ENCODE measurements at regions not wholly inside any gene's neighbourhood (a gene's known extent, or its start where the extent isn't known, plus 50 kb on each side); places are given as distances from the start of the nearest gene placed in this dataset.

DNA sequence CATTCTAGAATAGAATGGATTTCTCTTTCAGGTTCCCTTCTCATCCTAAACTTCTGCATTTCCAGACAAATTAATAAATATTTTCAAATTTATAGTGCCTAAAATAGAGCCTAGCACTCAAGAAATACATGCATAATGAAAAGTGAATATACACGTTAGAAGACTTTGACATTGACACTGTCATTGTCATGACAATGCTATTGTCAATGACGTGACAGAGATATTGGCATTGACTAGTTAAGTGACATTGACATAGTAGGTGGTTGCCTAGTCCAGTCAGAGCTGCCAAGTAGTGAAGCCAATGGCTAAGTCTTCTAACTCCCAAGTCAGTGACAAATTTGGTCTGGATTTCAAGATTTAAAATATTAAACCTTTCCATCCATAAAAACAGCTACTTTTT is 410.5 kb downstream of the LMO4 start:
- no peak for DNase-seq
- no peaks in the 10 kb centered on the region for H3K36me3 ChIP-seq
- intact Hi-C loops (cut with DNase I): no loop called here
- WGBS, 2 donors: 87 to 95% methylated on average over 2 of the region's 2 CpGs
- H3K9me3 ChIP-seq: no peaks in the 10 kb centered on the region
- no peak overlapping the region for H3K4me3 ChIP-seq
- no peak for TF ChIP-seq POLR2A (IDR thresholded peaks at IDR 0.05)
- TF ChIP-seq, protein P1, sequence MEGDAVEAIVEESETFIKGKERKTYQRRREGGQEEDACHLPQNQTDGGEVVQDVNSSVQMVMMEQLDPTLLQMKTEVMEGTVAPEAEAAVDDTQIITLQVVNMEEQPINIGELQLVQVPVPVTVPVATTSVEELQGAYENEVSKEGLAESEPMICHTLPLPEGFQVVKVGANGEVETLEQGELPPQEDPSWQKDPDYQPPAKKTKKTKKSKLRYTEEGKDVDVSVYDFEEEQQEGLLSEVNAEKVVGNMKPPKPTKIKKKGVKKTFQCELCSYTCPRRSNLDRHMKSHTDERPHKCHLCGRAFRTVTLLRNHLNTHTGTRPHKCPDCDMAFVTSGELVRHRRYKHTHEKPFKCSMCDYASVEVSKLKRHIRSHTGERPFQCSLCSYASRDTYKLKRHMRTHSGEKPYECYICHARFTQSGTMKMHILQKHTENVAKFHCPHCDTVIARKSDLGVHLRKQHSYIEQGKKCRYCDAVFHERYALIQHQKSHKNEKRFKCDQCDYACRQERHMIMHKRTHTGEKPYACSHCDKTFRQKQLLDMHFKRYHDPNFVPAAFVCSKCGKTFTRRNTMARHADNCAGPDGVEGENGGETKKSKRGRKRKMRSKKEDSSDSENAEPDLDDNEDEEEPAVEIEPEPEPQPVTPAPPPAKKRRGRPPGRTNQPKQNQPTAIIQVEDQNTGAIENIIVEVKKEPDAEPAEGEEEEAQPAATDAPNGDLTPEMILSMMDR (IDR thresholded peaks at IDR 0.05): no peak
- no peak overlapping the region for H3K27ac ChIP-seq
- H3K4me1 ChIP-seq: no peaks in the 10 kb centered on the region
- H3K27me3 ChIP-seq: no peaks in the 10 kb centered on the region

DNA sequence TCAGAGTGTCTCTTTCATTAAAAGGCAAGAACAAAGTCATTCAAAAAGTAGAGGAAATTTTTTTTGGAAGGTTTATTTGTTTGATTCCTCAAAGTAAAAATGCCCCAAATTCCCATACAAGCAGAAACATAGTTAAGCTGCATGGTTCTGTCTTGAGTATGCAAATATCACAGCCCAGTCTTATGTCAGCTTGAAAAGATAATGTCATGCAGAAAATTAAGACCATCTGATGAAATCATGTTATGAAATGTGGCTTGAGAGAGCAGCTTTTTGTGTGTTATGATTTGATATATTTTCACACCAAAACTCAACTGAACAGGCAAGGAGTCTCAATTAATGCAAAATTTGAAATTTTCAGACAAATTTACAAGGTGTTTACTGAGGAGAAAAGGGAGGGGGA is 411.0 kb downstream of the LMO4 start:
- TF ChIP-seq, protein P1 (IDR thresholded peaks at IDR 0.05): no peak
- TF ChIP-seq POLR2A (IDR thresholded peaks at IDR 0.05): no peak
- DNase-seq: no peak
- Histone ChIP-seq H3K4me1 (no peaks in the 10 kb centered on the region), H3K36me3 (no peaks in the 10 kb centered on the region), H3K9me3 (no peaks in the 10 kb centered on the region), H3K27ac (no peak overlapping the region), H3K27me3 (no peaks in the 10 kb centered on the region), H3K4me3 (no peak overlapping the region)
- intact Hi-C loops (cut with DNase I): no loop called here

DNA sequence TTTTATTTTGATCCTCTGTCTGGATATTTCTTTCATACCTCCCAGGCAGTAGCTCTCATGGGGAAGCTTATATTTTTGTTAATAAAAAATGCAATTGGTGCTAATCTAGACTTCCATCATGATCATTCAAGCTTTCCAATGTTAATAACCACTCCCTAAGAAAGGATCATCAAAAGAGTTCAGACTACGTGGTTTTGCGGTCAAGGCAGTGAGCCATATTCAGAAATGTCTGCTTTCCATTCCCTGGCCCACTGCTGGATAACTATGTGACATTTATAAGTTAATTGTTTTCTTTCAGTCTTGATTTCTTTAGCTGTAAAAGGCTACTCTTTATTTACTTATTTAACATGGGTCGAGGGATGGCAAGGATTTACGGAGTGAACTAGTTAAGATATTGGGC is 414.6 kb downstream of the LMO4 start:
- no peaks in the 10 kb centered on the region for H3K4me1 ChIP-seq
- WGBS, 2 donors: 92 to 97% methylated on average over 4 of the region's 4 CpGs
- intact Hi-C loops (cut with DNase I): no loop called here
- no peaks in the 10 kb centered on the region for H3K9me3 ChIP-seq
- H3K36me3 ChIP-seq: no peaks in the 10 kb centered on the region
- H3K27ac ChIP-seq: no peak overlapping the region
- H3K27me3 ChIP-seq: no peaks in the 10 kb centered on the region
- TF ChIP-seq, protein P1 (IDR thresholded peaks at IDR 0.05): no peak
- no peak for TF ChIP-seq POLR2A (IDR thresholded peaks at IDR 0.05)
- no peak for DNase-seq
- H3K4me3 ChIP-seq: no peak overlapping the region

DNA sequence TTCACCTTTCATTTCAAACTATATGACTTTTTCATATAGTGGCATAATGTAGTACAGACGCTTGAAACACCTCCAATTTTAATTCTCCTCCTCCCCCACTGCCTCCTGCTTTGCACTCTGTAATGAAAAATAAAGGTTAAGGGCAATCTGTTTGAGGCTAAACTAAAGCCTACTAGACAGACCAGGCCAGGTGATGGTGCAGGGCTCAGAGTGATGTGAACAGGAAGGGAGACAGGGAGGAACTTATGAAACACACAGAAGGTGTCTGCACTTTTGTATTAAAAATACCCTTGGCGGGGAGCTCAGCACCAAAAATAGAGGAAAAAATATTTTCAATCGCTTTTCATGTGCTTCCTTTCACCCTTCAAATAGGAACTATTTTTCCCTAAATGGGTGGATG is 415.4 kb downstream of the LMO4 start:
- no peak overlapping the region for H3K4me3 ChIP-seq
- H3K27ac ChIP-seq: no peak overlapping the region
- 79 to 81% methylated on average over 3 of the region's 3 CpGs for WGBS, 2 donors
- no peaks in the 10 kb centered on the region for H3K27me3 ChIP-seq
- no peaks in the 10 kb centered on the region for H3K4me1 ChIP-seq
- no peaks in the 10 kb centered on the region for H3K9me3 ChIP-seq
- intact Hi-C loops (cut with DNase I): no loop called here
- no peaks in the 10 kb centered on the region for H3K36me3 ChIP-seq
- no peak for TF ChIP-seq POLR2A (IDR thresholded peaks at IDR 0.05)
- TF ChIP-seq, protein P1 (IDR thresholded peaks at IDR 0.05): no peak
- DNase-seq: no peak

DNA sequence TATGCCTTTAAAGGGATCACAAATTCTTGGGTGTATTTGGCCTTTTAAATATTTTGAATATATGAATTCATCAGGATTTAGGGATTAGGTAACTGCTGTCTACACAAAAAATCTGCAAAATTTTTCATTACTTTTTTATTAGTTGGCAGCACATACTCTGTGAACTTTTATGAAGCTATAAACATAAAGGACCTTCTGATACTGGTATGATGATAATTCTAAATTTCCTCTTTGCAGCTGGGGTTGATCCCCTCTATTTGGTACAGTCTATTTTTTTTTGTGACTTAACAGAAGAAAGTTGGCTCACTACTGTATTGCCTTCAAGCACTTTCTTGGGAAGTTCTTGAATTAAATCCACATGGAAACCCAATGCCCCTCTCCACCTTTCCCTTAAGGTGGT is 416.1 kb downstream of the LMO4 start:
- H3K4me3 ChIP-seq: no peak overlapping the region

More for the DNA sequence above, 416.1 kb downstream of the LMO4 start:
- intact Hi-C loops (cut with DNase I): no loop called here
- Histone ChIP-seq H3K36me3 (no peaks in the 10 kb centered on the region), H3K27ac (no peak overlapping the region), H3K4me1 (no peaks in the 10 kb centered on the region), H3K9me3 (no peaks in the 10 kb centered on the region), H3K27me3 (no peaks in the 10 kb centered on the region)
- TF ChIP-seq, protein P1 (IDR thresholded peaks at IDR 0.05): no peak
- TF ChIP-seq POLR2A (IDR thresholded peaks at IDR 0.05): no peak
- no peak for DNase-seq
